Keratinocyte (primary cell): ENCODE measurements at regions not wholly inside any gene's neighbourhood (a gene's known extent, or its start where the extent isn't known, plus 50 kb on each side); places are given as distances from the start of the nearest gene placed in this dataset.

Experiments
- DNase-seq: peaks from one replicate; pipeline ENCODE4 v3.0.0-alpha.2; 2011; ENCODE audit warnings: low read depth, missing footprints, low spot score
- FAIRE-seq: peaks from 2 replicates; lab custom pipeline; 2011; peaks lifted over from hg19 to GRCh38; lab: Jason Lieb, UNC
- H2AFZ ChIP-seq: 2 replicates; pipeline ENCODE4 v1.6.0; 2012; ENCODE audit warnings: low read length, control low read depth, inconsistent platforms; ENCODE audit not compliant: control insufficient read depth
- H3K27ac ChIP-seq: 2 replicates; pipeline ENCODE4 v1.5.1; 2011; ENCODE audit warnings: low read length; ENCODE audit not compliant: control insufficient read depth, insufficient read depth
- H3K27me3 ChIP-seq: 3 replicates; pipeline ENCODE4 v1.6.0; 2011; ENCODE audit warnings: low read length; ENCODE audit not compliant: control insufficient read depth, insufficient read depth; ENCODE audit errors: extremely low read depth
- H3K36me3 ChIP-seq, 2 experiments: 2 replicates in 1 of 2; 3 replicates in 1 of 2; pipeline ENCODE4 v1.5.1; 2011; ENCODE audit warnings: low read length in 2 of 2, mild to moderate bottlenecking in 1 of 2; ENCODE audit not compliant: control insufficient read depth in 2 of 2, insufficient read depth in 2 of 2; ENCODE audit errors: extremely low read depth in 1 of 2
- H3K4me1 ChIP-seq: 3 replicates; pipeline ENCODE4 v1.5.1; 2011; ENCODE audit warnings: low read length; ENCODE audit not compliant: control insufficient read depth, insufficient read depth; ENCODE audit errors: extremely low read depth
- H3K4me2 ChIP-seq: 3 replicates; pipeline ENCODE4 v1.6.0; 2011; ENCODE audit warnings: low read depth, low read length; ENCODE audit not compliant: control insufficient read depth, insufficient read depth; ENCODE audit errors: extremely low read depth
- H3K4me3 ChIP-seq, 3 experiments: fragments of 200-600 bp in 1 of 3; sonication (generic) in 1 of 3; 2 replicates in 2 of 3; 3 replicates in 1 of 3; pipeline ENCODE4 v1.5.1; 2011 to 2016; ENCODE audit warnings: low read length in 3 of 3, mild to moderate bottlenecking in 3 of 3, control low read depth in 2 of 3, inconsistent platforms in 1 of 3, low read depth in 1 of 3, mixed read lengths in 1 of 3, mixed run types in 1 of 3, moderate library complexity in 1 of 3; ENCODE audit not compliant: control insufficient read depth in 2 of 3, insufficient read depth in 2 of 3; ENCODE audit errors: extremely low read depth in 1 of 3
- H3K79me2 ChIP-seq: 2 replicates; pipeline ENCODE4 v1.6.0; 2012; ENCODE audit warnings: low read length; ENCODE audit not compliant: control insufficient read depth, insufficient read depth
- H3K9ac ChIP-seq: 3 replicates; pipeline ENCODE4 v1.6.0; 2011; ENCODE audit warnings: low read length; ENCODE audit not compliant: control insufficient read depth, insufficient read depth; ENCODE audit errors: extremely low read depth
- H3K9me1 ChIP-seq: 3 replicates; pipeline ENCODE4 v1.6.0; 2011; ENCODE audit warnings: low read length; ENCODE audit not compliant: control insufficient read depth, insufficient read depth; ENCODE audit errors: extremely low read depth
- H3K9me3 ChIP-seq: 2 replicates; pipeline ENCODE4 v1.5.1; 2012; ENCODE audit warnings: low read depth, low read length; ENCODE audit not compliant: control insufficient read depth
- H4K20me1 ChIP-seq: 3 replicates; pipeline ENCODE4 v1.6.0; 2011; ENCODE audit warnings: low read length; ENCODE audit not compliant: control insufficient read depth, insufficient read depth; ENCODE audit errors: extremely low read depth
- EZH2 ChIP-seq: IDR thresholded peaks from one replicate; pipeline ENCODE4 v1.6.1; 2012; ENCODE audit warnings: inconsistent platforms, mild to moderate bottlenecking, low read length, moderate library complexity
- dilution Hi-C: fragments of 300-500 bp; cut with MboI; formaldehyde crosslinking; loops from one replicate; pipeline ENCODE4 v1.7.0; 2020; ENCODE audit warnings: low sequenced_read_pairs; ENCODE audit not compliant: extremely low pct_ligation_motif_present
- TF ChIP-seq, protein P1 (sequence below), 3 experiments: IDR thresholded peaks in 1 of 3; conservative IDR thresholded peaks in 1 of 3; optimal IDR thresholded peaks in 1 of 3; 2 replicates in 2 of 3; 3 replicates in 1 of 3; pipeline versions ENCODE3 to v1.5.1; 2011; ENCODE audit warnings: low read length in 3 of 3, mild to moderate bottlenecking in 3 of 3, moderate library complexity in 2 of 3, control low read depth in 1 of 3, inconsistent platforms in 1 of 3; ENCODE audit not compliant: insufficient read depth in 2 of 3; ENCODE audit errors: extremely low read depth in 1 of 3

- DNase-seq (no peak), FAIRE-seq (no peak)
- H3K27ac ChIP-seq: no peak overlapping the region
- H2AFZ ChIP-seq: no peak overlapping the region
- no peaks in the 10 kb centered on the region for H3K79me2 ChIP-seq
- no peak overlapping the region for H3K4me2 ChIP-seq
- dilution Hi-C loops: no loop called here
- no peaks in the 10 kb centered on the region for H4K20me1 ChIP-seq
- H3K9ac ChIP-seq: no peak overlapping the region
- TF ChIP-seq, protein P1, sequence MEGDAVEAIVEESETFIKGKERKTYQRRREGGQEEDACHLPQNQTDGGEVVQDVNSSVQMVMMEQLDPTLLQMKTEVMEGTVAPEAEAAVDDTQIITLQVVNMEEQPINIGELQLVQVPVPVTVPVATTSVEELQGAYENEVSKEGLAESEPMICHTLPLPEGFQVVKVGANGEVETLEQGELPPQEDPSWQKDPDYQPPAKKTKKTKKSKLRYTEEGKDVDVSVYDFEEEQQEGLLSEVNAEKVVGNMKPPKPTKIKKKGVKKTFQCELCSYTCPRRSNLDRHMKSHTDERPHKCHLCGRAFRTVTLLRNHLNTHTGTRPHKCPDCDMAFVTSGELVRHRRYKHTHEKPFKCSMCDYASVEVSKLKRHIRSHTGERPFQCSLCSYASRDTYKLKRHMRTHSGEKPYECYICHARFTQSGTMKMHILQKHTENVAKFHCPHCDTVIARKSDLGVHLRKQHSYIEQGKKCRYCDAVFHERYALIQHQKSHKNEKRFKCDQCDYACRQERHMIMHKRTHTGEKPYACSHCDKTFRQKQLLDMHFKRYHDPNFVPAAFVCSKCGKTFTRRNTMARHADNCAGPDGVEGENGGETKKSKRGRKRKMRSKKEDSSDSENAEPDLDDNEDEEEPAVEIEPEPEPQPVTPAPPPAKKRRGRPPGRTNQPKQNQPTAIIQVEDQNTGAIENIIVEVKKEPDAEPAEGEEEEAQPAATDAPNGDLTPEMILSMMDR (optimal IDR thresholded peaks at IDR 0.05 in 1 of 3, IDR thresholded peaks at IDR 0.05 in 1 of 3, conservative IDR thresholded peaks at IDR 0.05 in 1 of 3; ENCODE audit: extremely low read depth in 1 of 3, insufficient read depth in 2 of 3, low read length in 3 of 3): no peak
- no peak for TF ChIP-seq EZH2
- H3K9me3 ChIP-seq: no peaks in the 10 kb centered on the region
- H3K36me3 ChIP-seq: no peaks in the 10 kb centered on the region
- H3K4me1 ChIP-seq: no peaks in the 10 kb centered on the region
- H3K4me3 ChIP-seq: no peak overlapping the region
- no peaks in the 10 kb centered on the region for H3K9me1 ChIP-seq
- peaks cover 4% of the 10 kb centered on the region for H3K27me3 ChIP-seq
Observed at GRCh38 chr10:113410618-113411017, 142.2 kb upstream of the HABP2 start.

GRCh38 chr10:113411456-113411855, 141.4 kb upstream of the HABP2 start:
- dilution Hi-C loops: no loop called here
- H3K4me3 ChIP-seq: no peak overlapping the region
- no peaks in the 10 kb centered on the region for H3K9me3 ChIP-seq
- H3K27me3 ChIP-seq: no peaks in the 10 kb centered on the region
- H3K79me2 ChIP-seq: no peaks in the 10 kb centered on the region
- H4K20me1 ChIP-seq: no peaks in the 10 kb centered on the region
- H3K27ac ChIP-seq: no peak overlapping the region
- H3K4me2 ChIP-seq: no peak overlapping the region
- no peaks in the 10 kb centered on the region for H3K36me3 ChIP-seq
- no peak overlapping the region for H2AFZ ChIP-seq
- no peaks in the 10 kb centered on the region for H3K4me1 ChIP-seq
- FAIRE-seq (no peak), DNase-seq (no peak)
- no peak overlapping the region for H3K9ac ChIP-seq
- TF ChIP-seq, protein P1 (optimal IDR thresholded peaks at IDR 0.05 in 1 of 3, IDR thresholded peaks at IDR 0.05 in 1 of 3, conservative IDR thresholded peaks at IDR 0.05 in 1 of 3; ENCODE audit: extremely low read depth in 1 of 3, insufficient read depth in 2 of 3, low read length in 3 of 3): no peak
- no peak for TF ChIP-seq EZH2
- no peaks in the 10 kb centered on the region for H3K9me1 ChIP-seq
